BLaER1 (cell line): ENCODE measurements at regions not wholly inside any gene's neighbourhood (a gene's known extent, or its start where the extent isn't known, plus 50 kb on each side); places are given as distances from the start of the nearest gene placed in this dataset.
"Not testable (repeated sequence)": the region's sequence is repeated elsewhere in the genome, so short reads cannot be mapped to it uniquely, and the experiment has no call there.

Source experiments
- H3K27ac ChIP-seq: shearing (Covaris generic); formaldehyde crosslinking; 2 replicates; pipeline ENCODE4 v1.8.1; 2022
- H3K27me3 ChIP-seq: shearing (Covaris generic); formaldehyde crosslinking; 2 replicates; pipeline ENCODE4 v1.8.1; 2022
- H3K36me3 ChIP-seq: shearing (Covaris generic); formaldehyde crosslinking; 2 replicates; pipeline ENCODE4 v1.8.1; 2022
- H3K4me1 ChIP-seq: shearing (Covaris generic); formaldehyde crosslinking; 2 replicates; pipeline ENCODE4 v1.8.1; 2022
- H3K4me2 ChIP-seq: shearing (Covaris generic); formaldehyde crosslinking; 2 replicates; pipeline ENCODE4 v1.8.1; 2022
- H3K4me3 ChIP-seq: shearing (Covaris generic); formaldehyde crosslinking; 2 replicates; pipeline ENCODE4 v1.8.1; 2022
- H3K9ac ChIP-seq: shearing (Covaris generic); formaldehyde crosslinking; 2 replicates; pipeline ENCODE4 v1.8.1; 2022
- H3K9me3 ChIP-seq: shearing (Covaris generic); formaldehyde crosslinking; 2 replicates; pipeline ENCODE4 v1.8.1; 2022
- H4K20me1 ChIP-seq: shearing (Covaris generic); formaldehyde crosslinking; 2 replicates; pipeline ENCODE4 v1.8.1; 2022
- Cebpa-rat ChIP-seq: shearing (Covaris generic); IDR thresholded peaks from 2 replicates; pipeline ENCODE4 v1.8.1; 2022

DNA sequence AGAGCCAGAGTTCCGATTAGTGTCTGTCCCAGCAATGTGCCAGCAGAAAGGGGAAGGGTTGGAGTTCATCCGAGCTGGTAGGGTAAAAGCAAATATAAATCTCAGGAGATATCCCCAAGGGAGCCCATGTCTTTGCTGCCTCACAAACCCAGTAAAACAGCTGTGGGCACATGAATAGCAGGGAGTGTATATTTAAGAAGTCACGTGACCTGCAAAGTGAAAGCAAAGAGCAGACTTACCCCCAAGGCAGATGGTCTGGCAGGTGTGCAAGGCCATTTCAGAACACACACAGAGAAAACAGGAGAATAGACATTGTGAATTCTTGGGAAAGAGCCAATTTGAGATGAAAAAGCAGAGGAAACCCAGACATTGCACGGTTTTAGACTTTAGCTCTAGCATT, 653.4 kb downstream of the TGIF2LX start:
- not testable (repeated sequence) for H3K4me1 ChIP-seq, H3K27ac ChIP-seq, H3K9me3 ChIP-seq, H4K20me1 ChIP-seq, H3K9ac ChIP-seq, H3K36me3 ChIP-seq, H3K27me3 ChIP-seq, H3K4me3 ChIP-seq
- 0 out of 2 replicates have a peak overlapping the region, but pooled peaks have one; percentile 14 for H3K4me2 ChIP-seq

DNA sequence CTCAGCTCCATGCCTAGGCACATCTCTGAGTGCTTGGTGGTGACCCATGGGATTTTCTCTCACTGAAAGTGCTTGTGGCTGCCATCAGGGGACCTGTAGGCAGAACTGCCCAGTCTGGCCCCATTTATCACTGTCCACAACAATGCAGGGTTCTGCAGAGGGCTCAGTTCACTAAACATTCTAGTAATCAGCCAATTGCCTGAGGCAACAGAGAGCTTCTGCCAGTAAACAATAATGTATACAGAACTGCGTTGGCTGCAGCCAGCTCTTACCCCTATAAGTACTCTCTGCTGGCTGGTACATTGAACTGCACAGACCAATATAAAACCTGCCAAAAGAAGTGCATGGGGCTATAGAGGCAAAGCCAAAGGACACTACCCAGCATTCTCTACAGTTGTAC, 680.2 kb downstream of the TGIF2LX start:
- H3K4me2 ChIP-seq, H3K27me3 ChIP-seq, H4K20me1 ChIP-seq, H3K9me3 ChIP-seq, H3K4me1 ChIP-seq, H3K9ac ChIP-seq, H3K27ac ChIP-seq, H3K4me3 ChIP-seq, H3K36me3 ChIP-seq: not testable (repeated sequence)

DNA sequence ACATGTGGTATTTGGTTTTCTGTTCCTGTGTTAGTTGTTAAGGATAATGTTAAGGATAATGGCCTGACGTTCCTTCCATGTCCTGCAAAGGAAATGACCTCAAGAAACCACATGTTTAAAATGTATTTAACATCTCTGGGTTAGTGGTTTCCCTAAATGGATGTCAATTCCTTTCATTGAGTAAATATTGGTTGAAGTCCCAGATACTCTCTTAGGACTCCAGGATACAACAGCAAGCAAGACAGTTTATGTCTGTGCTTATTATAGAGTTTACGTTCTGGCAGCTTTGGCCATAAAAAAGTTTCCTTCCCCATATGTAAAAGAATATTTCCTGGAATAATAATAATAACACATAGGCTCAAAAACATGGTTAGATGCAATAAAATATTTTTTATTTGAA, 684.0 kb downstream of the TGIF2LX start:
- H3K27ac ChIP-seq, H3K36me3 ChIP-seq, H3K9me3 ChIP-seq, H3K4me2 ChIP-seq, H3K9ac ChIP-seq, H3K27me3 ChIP-seq, H3K4me1 ChIP-seq, H4K20me1 ChIP-seq, H3K4me3 ChIP-seq: not testable (repeated sequence)

DNA sequence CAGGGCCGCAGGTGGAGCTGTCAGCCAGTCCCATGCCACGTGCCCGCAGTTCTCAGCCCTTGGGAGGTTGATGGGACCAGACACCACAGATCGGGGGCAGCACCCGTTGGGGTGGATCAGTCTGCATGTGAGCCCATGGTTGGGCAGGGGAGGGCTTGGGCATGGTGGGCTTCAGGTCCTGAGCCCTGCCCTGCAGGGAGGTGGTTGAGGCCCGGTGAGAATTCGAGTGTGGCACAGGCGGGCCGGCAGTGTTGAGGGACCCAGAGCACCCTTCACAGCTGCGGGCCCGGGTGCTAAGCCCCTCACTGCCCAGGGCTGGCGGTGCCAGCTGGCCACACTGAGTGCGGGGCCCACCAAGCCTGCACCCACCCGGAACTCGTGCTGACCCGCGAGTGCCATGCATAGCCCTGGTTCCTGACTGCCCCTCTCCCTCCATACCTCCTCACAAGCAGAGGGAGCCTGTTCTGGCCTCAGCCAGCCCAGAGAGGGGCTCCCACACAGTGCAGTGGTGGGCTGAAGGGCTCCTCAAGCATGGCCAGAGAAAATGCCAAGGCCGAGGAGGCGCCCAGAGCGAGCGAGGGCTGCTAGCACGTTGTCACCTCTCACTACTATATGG, 696.1 kb downstream of the TGIF2LX start:
- no peak overlapping the region for H3K27ac ChIP-seq
- no peak overlapping the region for H3K4me2 ChIP-seq
- H3K4me1 ChIP-seq = no peaks in the 10 kb centered on the region
- H3K4me3 ChIP-seq = no peak overlapping the region
- H3K9me3 ChIP-seq = peaks cover 8% of the 10 kb centered on the region
- peaks cover 14% of the 10 kb centered on the region for H3K27me3 ChIP-seq
- no peaks in the 10 kb centered on the region for H4K20me1 ChIP-seq
- H3K9ac ChIP-seq = no peak overlapping the region
- no peak for TF ChIP-seq Cebpa-rat
- no peaks in the 10 kb centered on the region for H3K36me3 ChIP-seq

DNA sequence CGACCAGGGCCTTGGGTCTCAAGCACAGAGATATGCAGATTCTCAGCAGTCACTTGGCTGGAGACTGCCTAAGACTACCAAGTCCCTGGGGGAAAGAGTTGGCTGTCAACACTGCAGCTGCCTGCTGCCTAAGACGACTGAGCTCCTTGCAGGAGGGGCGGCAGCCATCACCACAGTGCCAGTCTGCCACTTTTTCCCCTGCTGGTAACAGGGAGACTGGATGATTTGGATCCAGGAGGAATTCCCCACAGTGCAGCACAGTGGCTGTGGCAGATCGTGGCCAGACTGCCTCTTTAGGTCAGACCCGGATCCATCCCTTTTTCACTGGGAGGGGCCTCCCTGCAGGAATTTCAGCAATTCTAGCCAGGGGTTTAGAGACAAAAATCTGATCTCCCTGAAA, 743.5 kb downstream of the TGIF2LX start:
- peak overlapping the region; percentile 15; the same call in 1 of the 2 replicates for H3K4me2 ChIP-seq
- not testable (repeated sequence) for H3K36me3 ChIP-seq, H4K20me1 ChIP-seq, H3K27ac ChIP-seq, H3K4me3 ChIP-seq, H3K9ac ChIP-seq, H3K9me3 ChIP-seq
- peaks cover 13% of the 10 kb centered on the region for H3K4me1 ChIP-seq
- H3K27me3 ChIP-seq = peaks cover 12% of the 10 kb centered on the region

DNA sequence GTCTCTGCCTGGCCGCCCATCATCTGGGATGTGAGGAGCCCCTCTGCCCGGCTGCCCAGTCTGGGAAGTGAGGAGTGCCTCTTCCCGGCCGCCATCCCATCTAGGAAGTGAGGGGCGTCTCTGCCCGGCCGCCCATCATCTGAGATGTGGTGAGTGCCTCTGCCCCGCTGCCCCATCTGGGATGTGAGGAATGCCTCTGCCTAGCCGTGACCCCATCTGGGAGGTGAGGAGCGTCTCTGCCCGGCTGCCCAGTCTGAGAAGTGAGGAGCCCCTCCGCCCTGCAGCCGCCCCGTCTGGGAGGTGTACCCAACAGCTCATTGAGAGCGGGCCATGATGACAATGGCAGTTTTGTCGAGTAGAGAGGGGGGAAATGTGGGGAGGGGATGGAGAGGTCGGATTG, 721.1 kb upstream of the PABPC5 start:
- H3K36me3 ChIP-seq, H3K4me2 ChIP-seq, H3K27ac ChIP-seq, H3K9me3 ChIP-seq, H3K4me1 ChIP-seq, H4K20me1 ChIP-seq, H3K27me3 ChIP-seq, H3K4me3 ChIP-seq, H3K9ac ChIP-seq: not testable (repeated sequence)

DNA sequence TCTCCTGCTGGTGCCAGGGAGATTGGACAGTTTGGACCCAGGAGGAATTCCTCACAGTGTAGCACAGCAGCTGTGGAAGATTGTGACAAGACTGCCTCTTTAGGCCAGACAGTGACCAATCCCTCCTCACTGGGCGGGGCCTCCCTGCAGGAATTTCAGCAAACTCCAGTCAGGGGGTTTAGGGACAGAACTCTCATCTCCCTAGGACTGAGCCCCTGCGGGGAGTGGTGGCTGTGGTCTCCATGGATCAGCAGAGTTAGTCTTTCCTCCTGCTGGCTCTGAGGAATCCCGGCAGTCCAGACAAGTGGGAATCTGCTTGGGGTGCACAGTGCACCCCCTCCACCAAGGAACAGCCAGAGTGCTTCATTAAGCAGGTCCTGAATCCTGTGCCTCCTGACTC, 697.1 kb upstream of the PABPC5 start:
- not testable (repeated sequence) for H3K36me3 ChIP-seq, H3K4me2 ChIP-seq, H3K27ac ChIP-seq, H3K27me3 ChIP-seq, H3K9ac ChIP-seq, H3K4me3 ChIP-seq, H3K4me1 ChIP-seq, H3K9me3 ChIP-seq, H4K20me1 ChIP-seq

DNA sequence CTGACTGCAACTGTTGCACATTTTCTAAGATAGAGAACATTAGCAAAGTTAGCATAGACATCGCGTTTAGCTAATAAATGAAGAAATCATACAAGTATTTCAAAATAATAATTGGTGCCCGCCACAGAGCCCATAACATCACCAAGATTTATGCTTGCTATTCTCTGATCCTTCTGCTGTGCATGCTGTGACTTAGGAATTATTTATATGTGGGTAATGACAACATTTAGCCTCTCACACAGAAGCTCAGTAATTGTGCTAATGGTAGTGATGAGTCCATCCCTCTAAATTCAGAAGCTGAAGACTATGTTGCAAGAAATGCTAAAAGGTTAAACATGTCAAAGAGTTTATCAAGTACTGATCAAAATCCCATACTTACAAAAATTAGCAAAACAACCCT, 677.0 kb upstream of the PABPC5 start:
- H4K20me1 ChIP-seq, H3K4me3 ChIP-seq, H3K4me2 ChIP-seq, H3K9me3 ChIP-seq, H3K27ac ChIP-seq, H3K9ac ChIP-seq, H3K36me3 ChIP-seq, H3K4me1 ChIP-seq: not testable (repeated sequence)
- H3K27me3 ChIP-seq = peaks cover 26% of the 10 kb centered on the region; the same call in 1 of the 2 replicates

DNA sequence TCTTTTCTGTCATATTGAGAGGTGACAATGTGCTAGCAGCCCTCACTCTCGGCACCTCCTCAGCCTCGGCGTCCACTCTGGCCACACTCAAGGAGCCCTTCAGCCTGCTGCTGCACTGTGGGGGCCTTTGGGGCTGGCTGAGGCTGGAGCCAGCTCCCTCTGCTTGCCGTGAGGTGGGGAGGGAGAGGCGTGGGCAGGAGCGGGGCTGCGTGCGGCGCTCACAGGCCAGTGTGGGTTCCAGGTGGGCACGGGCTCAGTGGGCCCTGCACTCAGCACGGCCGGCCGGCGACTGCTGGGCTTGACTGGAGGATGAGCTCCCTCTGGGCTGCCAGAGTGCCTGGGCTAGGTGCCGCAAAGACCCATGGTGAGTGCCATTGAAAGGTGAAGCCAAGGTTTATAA, 669.2 kb upstream of the PABPC5 start:
- H3K4me3 ChIP-seq, H4K20me1 ChIP-seq, H3K36me3 ChIP-seq, H3K4me1 ChIP-seq, H3K9me3 ChIP-seq, H3K27ac ChIP-seq, H3K4me2 ChIP-seq, H3K9ac ChIP-seq: not testable (repeated sequence)
- H3K27me3 ChIP-seq = peaks cover 22% of the 10 kb centered on the region; the same call in 1 of the 2 replicates

DNA sequence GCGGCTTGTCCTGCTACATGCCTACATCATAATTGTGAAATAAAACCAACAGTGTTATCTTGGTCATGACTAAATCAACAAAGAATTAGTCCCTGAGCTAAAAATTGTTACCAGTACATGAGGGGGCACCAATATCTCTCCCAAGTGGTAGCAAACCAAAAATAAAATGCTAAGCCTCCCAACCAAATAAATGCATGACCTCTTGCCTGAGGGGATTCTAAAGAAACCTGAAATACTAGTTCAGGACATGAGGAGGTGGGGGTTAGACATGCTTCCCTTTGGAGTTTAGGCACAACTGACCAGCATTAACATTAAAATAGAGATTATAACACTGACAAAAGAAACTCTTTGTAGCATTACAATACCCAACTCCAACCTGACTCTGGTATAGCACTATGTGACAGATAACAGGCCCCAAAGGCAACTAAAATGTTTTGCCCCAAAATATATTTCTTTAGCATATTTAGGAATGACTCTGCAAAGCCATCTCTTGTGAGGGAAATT, 654.3 kb upstream of the PABPC5 start:
- H3K27me3 ChIP-seq, H4K20me1 ChIP-seq, H3K4me3 ChIP-seq, H3K9me3 ChIP-seq, H3K9ac ChIP-seq, H3K36me3 ChIP-seq, H3K4me2 ChIP-seq, H3K4me1 ChIP-seq, H3K27ac ChIP-seq: not testable (repeated sequence)
